Muscle layer of colon (tissue), 2 donors: ENCODE measurements at regions not wholly inside any gene's neighbourhood (a gene's known extent, or its start where the extent isn't known, plus 50 kb on each side); places are given as distances from the start of the nearest gene placed in this dataset.

Experiments used
- H3K27ac ChIP-seq: one replicate; pipeline ENCODE4 v1.7.0; 2013; ENCODE audit warnings: low read depth, mild to moderate bottlenecking, low read length, moderate library complexity
- H3K27me3 ChIP-seq, 2 donors: one replicate each; pipeline ENCODE4 v1.7.0; 2013; ENCODE audit warnings: low read length in 2 of 2, mild to moderate bottlenecking in 2 of 2; ENCODE audit not compliant: insufficient read depth in 2 of 2, control insufficient read depth in 1 of 2
- H3K36me3 ChIP-seq: one replicate; pipeline ENCODE4 v1.7.0; 2013; ENCODE audit warnings: mild to moderate bottlenecking, low read length; ENCODE audit not compliant: insufficient read depth
- H3K4me1 ChIP-seq: one replicate; pipeline ENCODE4 v1.7.0; 2013; ENCODE audit warnings: mild to moderate bottlenecking, low read length; ENCODE audit not compliant: insufficient read depth
- H3K4me3 ChIP-seq, 2 donors: one replicate each; pipeline ENCODE4 v1.7.0; 2013; ENCODE audit warnings: low read length in 2 of 2, low read depth in 1 of 2, mild to moderate bottlenecking in 1 of 2, moderate library complexity in 1 of 2
- H3K9ac ChIP-seq: one replicate; pipeline ENCODE4 v1.7.0; 2013; ENCODE audit warnings: low read length
- H3K9me3 ChIP-seq: one replicate; pipeline ENCODE4 v1.7.0; 2013; ENCODE audit warnings: mild to moderate bottlenecking, low read length
- donor health status: abdominal sarcoma.
- donor health status: Adenocarcinoma of cecum.

GRCh38 chr9:38342532-38342931 lies 50.0 kb upstream of the ALDH1B1 start:
- Histone ChIP-seq H3K27ac (no peak overlapping the region), H3K27me3 (no peaks in the 10 kb centered on the region), H3K9me3 (no peaks in the 10 kb centered on the region), H3K9ac (no peak overlapping the region), H3K4me3 (no peak overlapping the region), H3K4me1 (peaks cover 6% of the 10 kb centered on the region), H3K36me3 (no peaks in the 10 kb centered on the region)

DNA sequence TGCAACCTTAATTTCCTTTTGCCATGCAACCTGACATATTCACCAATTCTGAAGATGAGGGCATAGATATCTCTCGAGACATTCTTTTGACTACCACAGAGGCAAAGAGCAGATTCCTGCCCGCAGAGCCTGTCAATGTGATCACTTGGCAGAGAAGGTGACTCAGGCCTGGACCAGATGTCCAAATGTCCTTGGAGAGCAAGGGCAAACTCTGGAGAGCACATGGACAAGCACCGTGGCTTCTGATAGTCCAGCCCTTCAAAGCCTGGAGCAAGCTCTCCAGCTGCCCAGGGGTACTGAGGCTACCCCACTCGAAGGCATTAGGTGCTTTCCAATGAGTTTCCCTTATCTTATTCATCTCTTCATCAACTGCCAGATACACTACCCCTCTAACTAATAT lies 50.4 kb upstream of the ALDH1B1 start:
- H3K27me3 ChIP-seq = no peaks in the 10 kb centered on the region
- H3K27ac ChIP-seq = no peak overlapping the region
- H3K4me1 ChIP-seq = peaks cover 6% of the 10 kb centered on the region
- H3K36me3 ChIP-seq = no peaks in the 10 kb centered on the region
- H3K4me3 ChIP-seq = no peak overlapping the region
- H3K9me3 ChIP-seq = no peaks in the 10 kb centered on the region
- H3K9ac ChIP-seq = no peak overlapping the region

- no peaks in the 10 kb centered on the region for H3K36me3 ChIP-seq
- H3K27ac ChIP-seq = no peak overlapping the region
- no peaks in the 10 kb centered on the region for H3K27me3 ChIP-seq
- no peaks in the 10 kb centered on the region for H3K9me3 ChIP-seq
- peaks cover 6% of the 10 kb centered on the region for H3K4me1 ChIP-seq
- H3K4me3 ChIP-seq = no peak overlapping the region
- no peak overlapping the region for H3K9ac ChIP-seq
These were observed 53.0 kb upstream of the ALDH1B1 start for GRCh38 chr9:38339496-38339895.

DNA sequence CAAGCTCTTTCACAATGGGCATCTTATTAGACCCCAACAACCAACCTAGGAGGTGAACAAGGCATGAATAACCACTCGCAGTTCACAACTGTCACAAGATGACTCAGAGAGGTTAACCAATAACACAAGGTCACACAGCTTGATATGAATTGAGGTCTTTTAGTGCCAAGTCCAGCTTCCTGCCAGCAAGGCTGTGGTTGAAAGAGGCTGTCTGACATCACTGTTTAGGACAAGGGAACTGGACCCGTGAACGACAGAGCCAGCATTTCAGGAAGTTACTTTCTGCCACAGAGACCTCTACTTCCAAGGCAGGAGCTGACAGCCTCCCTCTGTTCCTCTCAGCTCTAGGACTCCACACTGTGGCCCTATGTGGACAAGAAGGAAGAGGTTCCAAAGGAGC lies 53.4 kb upstream of the ALDH1B1 start:
- H3K4me1 ChIP-seq = peaks cover 6% of the 10 kb centered on the region
- no peak overlapping the region for H3K27ac ChIP-seq
- H3K36me3 ChIP-seq = no peaks in the 10 kb centered on the region
- H3K9ac ChIP-seq = no peak overlapping the region
- H3K27me3 ChIP-seq = no peaks in the 10 kb centered on the region
- H3K4me3 ChIP-seq = no peak overlapping the region
- no peaks in the 10 kb centered on the region for H3K9me3 ChIP-seq

DNA sequence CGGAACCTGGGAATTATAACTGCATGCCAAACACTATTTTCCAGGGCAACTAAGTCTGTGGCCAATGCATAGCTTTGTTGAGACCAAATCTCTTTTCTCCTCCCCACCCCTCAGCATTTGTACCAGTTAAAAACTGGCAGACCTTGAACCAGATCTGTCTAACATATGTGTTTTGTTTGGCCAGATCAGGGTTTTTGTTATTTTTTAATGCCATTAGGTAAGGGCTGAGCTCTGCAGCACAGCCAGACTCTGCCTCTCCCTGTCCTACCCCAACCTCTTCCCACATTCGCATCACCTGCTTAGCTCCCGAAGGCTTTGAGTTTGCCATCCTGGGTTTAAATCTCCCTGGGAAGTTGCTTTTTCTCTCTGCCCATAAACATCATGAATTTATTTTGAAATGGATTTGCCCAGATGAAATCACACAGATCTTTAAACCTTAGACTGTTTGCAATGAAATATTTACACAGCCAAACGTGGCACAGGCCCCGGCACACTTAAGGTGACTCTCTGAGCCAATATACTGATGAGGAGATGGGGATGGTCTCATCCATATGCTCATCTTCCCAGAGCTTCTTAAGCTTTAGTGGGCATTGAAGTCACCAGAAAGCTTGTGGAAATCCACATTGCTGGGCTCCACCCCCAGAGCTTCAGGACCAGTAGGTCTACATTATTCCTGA lies 54.0 kb upstream of the ALDH1B1 start:
- H3K27me3 ChIP-seq = no peaks in the 10 kb centered on the region
- H3K9me3 ChIP-seq = no peaks in the 10 kb centered on the region
- no peaks in the 10 kb centered on the region for H3K36me3 ChIP-seq
- no peak overlapping the region for H3K9ac ChIP-seq
- H3K4me3 ChIP-seq = no peak overlapping the region
- peaks cover 6% of the 10 kb centered on the region for H3K4me1 ChIP-seq
- H3K27ac ChIP-seq = no peak overlapping the region

DNA sequence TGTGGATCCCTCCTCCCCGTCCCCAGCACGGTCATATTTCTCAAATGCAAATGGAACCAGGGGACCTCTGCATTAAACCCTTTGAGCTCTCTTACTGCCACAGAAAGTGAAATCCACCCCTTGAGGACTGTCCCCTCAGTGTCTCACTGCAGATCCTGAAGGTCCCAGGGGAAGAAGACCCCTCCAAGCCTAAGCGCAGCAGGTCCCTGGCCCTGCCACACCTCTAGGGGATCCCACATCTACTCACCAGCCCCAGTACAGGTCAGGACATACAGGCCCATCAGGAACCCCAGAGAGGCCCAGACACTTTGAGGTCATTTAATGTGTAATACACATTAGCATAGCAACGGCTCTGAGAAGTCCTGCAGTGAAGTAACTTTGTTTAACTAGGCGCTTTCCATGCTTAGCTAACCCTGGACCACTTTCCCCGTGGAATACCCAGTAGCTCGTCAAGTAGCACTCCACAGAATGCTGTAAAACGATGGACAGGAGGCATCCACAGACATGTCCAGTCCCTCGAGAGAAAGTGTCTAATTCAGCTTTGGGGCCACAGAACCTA lies 54.7 kb upstream of the ALDH1B1 start:
- no peak overlapping the region for H3K4me3 ChIP-seq
- H3K9ac ChIP-seq = no peak overlapping the region
- no peaks in the 10 kb centered on the region for H3K27me3 ChIP-seq
- no peaks in the 10 kb centered on the region for H3K36me3 ChIP-seq
- no peak overlapping the region for H3K27ac ChIP-seq
- H3K4me1 ChIP-seq = peaks cover 6% of the 10 kb centered on the region
- no peaks in the 10 kb centered on the region for H3K9me3 ChIP-seq

DNA sequence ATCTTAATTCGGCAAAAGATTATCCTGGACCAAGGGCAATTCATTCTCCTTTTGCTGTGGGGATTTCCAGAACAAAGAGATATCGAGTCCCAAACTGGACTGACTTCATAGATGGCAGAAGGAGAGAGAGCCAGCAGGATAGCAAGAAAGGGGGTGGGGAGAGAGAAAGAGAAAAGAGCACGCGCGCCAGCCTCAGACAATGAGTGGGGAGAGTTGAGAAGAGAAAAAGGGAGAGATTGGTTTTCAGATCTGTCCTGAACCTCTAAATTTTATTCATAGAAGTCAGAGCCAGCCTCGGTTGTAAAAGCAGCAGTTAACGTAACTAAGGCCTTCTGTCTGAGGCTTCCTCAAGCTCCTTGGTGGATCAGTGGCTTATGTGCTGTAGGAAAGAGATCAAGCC lies 55.3 kb upstream of the ALDH1B1 start:
- Histone ChIP-seq H3K9ac (no peak overlapping the region), H3K4me3 (no peak overlapping the region), H3K9me3 (no peaks in the 10 kb centered on the region), H3K27me3 (no peaks in the 10 kb centered on the region), H3K36me3 (no peaks in the 10 kb centered on the region), H3K4me1 (peaks cover 6% of the 10 kb centered on the region), H3K27ac (no peak overlapping the region)

- Histone ChIP-seq H3K9ac (no peak overlapping the region), H3K27me3 (no peaks in the 10 kb centered on the region), H3K4me3 (no peak overlapping the region), H3K9me3 (no peaks in the 10 kb centered on the region), H3K36me3 (no peaks in the 10 kb centered on the region), H3K4me1 (peaks cover 6% of the 10 kb centered on the region), H3K27ac (no peak overlapping the region)
These were observed 56.2 kb upstream of the ALDH1B1 start for GRCh38 chr9:38336341-38336740.

DNA sequence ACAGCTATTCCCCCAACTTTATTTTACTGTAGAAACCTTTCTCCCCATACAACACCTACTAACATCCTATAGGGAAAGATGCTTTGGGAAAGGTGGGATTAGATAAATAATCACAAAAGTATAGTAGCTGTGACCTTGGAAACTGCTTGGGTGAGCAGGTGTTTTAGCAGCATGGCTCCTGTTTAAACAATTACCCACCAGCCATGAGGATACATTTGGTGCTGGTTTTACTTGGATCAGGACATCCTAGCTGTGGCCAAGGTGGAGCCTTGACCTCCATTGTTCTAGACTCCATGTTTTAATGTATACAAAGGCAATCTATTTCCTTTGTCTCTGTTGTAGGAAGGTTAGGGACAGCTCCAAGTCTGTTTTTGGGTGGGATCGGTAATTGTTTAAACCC lies 56.8 kb upstream of the ALDH1B1 start:
- Histone ChIP-seq H3K4me1 (peaks cover 6% of the 10 kb centered on the region), H3K27ac (no peak overlapping the region), H3K36me3 (no peaks in the 10 kb centered on the region), H3K9me3 (no peaks in the 10 kb centered on the region), H3K4me3 (no peak overlapping the region), H3K9ac (no peak overlapping the region), H3K27me3 (no peaks in the 10 kb centered on the region)

- Histone ChIP-seq H3K9me3 (no peaks in the 10 kb centered on the region), H3K4me1 (peaks cover 6% of the 10 kb centered on the region), H3K27ac (no peak overlapping the region), H3K4me3 (no peak overlapping the region), H3K36me3 (no peaks in the 10 kb centered on the region), H3K9ac (no peak overlapping the region), H3K27me3 (no peaks in the 10 kb centered on the region)
These were observed 58.3 kb upstream of the ALDH1B1 start for GRCh38 chr9:38334234-38334633.

DNA sequence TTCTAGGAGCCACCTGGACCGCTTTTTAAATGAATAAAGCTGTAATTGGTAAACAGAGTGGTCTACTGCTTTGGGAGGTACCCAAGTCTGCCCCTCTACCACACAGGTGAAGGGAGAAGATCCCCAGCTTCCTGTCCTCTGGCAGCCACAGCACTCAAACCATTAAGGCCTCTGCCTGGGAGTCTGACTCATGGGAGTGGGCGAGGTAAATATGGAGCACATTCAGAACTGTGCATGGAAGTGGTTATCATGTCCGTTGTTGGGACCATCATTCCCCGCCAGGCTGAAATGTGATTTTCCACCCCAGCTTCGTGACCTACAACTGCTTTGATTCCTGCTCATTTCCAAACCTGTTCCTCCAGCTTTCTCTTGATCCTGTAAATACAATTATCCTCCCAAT lies 59.5 kb upstream of the ALDH1B1 start:
- Histone ChIP-seq H3K9me3 (no peaks in the 10 kb centered on the region), H3K27me3 (no peaks in the 10 kb centered on the region), H3K27ac (no peak overlapping the region), H3K4me1 (no peaks in the 10 kb centered on the region), H3K9ac (no peak overlapping the region), H3K4me3 (no peak overlapping the region), H3K36me3 (no peaks in the 10 kb centered on the region)

DNA sequence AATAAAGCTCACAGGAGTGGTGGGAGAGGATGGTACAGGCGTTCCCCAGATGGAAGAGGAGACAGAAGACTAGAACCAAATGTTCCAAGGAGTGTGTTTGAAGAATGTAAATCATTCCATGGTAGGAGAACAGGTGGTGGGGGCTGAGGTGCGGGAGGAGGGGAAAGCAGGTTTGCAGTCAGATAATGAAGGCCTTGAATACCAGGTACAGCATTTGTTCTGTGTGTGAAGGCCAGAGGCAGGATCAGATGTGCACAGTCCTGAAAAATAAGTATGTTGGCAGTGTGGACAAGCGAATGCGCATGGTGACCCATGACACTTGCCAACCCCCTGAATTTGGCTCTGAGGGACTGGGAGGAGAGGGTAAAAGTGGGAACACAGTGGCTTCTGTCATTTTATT lies 59.9 kb upstream of the ALDH1B1 start:
- no peaks in the 10 kb centered on the region for H3K27me3 ChIP-seq
- H3K9me3 ChIP-seq = no peaks in the 10 kb centered on the region
- no peak overlapping the region for H3K4me3 ChIP-seq
- no peaks in the 10 kb centered on the region for H3K4me1 ChIP-seq
- no peak overlapping the region for H3K27ac ChIP-seq
- no peaks in the 10 kb centered on the region for H3K36me3 ChIP-seq
- no peak overlapping the region for H3K9ac ChIP-seq
